CD4-positive, alpha-beta T cell treated with Interleukin-17A for 1 hour (primary cell): ENCODE measurements at regions not wholly inside any gene's neighbourhood (a gene's known extent, or its start where the extent isn't known, plus 50 kb on each side); places are given as distances from the start of the nearest gene placed in this dataset.

Experiments used
- DNase-seq: peaks from one replicate; pipeline ENCODE4 v3.0.0-alpha.2; 2020

DNA sequence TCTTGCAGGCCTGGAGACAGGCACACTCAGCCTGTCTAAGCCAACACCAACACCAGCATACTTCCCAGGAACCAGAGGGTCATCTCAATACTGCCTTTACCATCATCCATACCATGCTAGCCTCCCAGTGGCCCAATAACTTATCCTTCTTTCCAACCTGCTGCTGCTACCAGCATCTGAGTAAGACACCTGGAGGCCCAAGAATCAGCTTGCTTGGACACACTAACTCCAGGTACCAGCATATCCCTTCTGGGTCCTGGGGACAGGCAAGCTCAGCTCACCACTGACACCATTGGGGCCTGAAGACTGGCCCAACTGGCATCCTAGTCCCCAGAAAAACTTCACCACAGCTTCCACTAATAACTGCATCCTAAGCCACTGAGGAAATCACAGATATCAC lies 205.3 kb downstream of the CD109 start:
- no peak for DNase-seq

DNA sequence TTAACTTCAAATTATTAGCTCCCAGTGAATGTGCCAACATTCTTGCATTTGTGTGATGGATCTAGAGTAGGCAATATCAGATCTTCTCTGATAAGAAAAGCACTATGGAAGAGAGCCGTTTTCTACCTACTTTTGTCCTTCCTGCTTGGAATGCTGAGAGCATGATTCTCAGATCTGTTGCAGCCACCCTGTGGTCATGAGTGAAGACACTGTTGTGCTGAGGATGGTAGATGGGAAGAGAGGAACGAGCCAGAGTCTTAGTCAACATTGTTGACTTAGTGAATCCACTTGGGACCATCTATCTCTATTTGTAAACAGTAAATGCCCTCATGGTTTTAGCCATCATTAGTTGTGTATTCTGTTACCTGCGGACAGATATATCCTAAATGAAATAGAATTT lies 202.6 kb downstream of the CD109 start:
- DNase-seq, result no peak

DNA sequence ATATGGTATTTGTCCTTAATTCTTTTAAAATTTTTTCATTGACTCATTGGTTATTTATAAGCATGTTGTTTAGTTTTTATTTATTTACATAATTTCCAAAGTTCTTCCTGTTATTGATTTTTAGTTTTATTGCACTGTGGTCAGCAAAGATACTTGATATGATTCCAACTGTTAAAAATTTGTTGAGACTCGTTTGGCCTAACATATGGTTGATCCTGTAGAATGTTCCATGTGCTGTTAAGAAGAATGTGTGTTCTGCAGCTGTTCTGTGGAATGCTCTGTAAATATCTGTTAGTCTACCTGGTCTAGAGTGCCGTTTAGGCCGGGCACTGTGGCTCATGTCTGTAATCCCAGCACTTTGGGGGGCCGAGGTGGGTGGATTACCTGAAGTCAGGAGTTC lies 197.7 kb downstream of the CD109 start:
- no peak for DNase-seq

DNA sequence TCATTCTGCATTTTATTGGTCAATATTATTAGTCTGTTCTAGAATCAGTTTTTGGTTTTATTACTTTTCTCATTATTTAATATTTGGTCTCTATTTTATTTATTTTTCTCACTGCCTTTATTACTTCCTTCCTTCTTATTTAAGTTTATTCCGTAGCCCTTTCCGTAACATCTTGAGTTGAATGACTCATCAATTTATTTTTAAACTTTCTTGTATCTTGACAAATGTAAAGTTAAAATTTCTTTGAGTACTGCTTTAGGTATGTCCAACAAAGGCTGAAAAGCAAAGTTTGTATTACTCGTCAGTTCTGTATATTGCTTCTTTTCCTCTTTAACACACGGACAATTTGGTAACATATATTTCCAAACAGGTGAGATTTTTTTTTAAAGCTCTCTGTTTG lies 192.0 kb downstream of the CD109 start:
- no peak for DNase-seq

DNA sequence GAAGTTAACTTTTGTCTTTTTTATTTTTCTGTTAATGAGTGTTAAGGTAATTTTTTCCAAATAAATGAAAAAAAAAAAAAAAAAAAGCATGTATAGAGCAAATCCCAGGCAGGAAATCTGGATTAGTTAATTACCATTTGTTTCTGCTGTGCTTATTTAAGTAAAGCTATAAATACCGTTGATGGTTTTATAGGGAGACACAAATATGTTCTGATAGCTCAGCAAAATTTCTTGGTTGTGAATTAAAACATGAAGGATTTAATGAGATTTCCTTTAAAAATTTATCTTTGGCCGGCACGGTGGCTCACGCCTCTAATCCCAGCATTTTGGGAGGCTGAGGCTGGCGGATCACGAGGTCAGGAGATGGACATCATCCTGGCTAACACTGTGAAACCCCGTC lies 189.4 kb downstream of the CD109 start:
- DNase-seq, result no peak

DNA sequence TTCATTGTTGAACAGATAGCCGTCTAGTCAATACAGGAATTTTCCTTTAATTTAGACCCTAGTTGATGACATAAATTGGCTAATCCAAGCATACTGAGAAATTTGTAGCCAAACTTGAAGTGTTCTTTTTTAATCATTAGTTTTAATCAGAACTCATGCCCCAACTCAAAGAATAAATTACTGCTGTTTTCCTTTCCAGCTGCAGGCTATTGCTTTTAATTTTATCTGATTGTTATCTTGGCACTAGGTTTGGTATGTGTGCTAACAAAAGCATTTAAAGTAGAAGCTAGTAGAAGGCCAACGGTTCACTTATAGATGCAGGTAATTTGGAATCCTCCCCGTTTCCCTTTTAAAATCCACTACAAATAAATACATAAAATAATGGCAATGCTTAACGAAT lies 188.5 kb downstream of the CD109 start:
- DNase-seq, result no peak

DNA sequence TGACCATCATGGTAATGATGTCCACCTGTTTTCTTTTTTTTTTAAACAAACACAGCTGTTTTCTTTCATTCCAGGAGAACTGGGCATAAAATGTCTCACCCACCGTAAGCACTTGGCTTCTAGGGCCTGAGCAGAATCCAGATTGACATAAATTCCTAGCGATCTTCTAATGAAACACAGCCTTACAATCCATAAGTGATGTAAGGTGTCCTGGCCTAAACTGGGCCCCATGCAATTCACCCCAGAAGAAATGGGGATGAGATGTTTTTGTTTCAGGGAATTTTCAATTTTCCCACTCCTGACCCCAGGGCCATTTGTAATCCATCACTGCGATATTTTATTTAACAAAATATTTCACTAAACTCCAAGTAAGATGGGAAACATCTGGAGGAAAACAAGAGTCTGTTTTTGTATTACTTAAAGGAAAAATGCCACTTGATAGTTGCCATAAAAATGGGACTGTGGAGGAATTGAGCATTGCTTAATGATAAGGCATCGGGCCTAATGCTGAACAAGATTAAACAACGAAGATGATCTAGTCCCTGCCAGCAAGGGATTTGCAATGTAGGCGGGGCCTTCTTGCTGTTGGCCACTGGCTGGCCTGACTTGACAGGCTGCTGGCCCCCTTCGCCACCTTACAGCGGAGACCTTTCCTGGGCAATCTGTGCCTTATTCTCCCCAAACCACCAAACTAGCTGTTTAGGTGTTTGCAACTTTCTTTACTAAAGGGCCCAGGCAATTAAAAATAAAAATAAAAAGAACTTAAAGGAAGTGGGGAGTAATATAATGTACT lies 183.7 kb downstream of the CD109 start:
- DNase-seq, result no peak

DNA sequence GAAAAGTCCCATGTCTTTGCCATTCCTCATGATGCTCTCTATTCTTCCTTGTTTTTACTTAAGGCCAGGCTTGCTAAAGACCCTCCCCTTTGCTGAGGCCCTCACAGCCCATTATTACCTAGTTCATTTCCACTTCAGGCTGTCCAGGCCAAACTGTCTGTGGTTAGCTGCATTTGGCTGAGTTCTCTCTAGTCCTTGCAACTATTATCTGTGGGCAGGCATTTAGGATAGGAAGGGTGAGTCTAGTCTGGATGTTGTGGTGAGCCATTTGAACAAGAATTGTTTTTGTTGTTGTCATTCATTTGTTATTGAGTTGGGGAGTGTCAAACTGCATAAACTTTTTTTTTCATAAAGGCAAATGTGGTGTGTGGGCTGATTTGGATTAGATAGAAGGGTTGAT lies 182.4 kb downstream of the CD109 start:
- DNase-seq, result no peak
